CD8-positive, alpha-beta memory T cell (primary cell): ENCODE measurements at regions not wholly inside any gene's neighbourhood (a gene's known extent, or its start where the extent isn't known, plus 50 kb on each side); places are given as distances from the start of the nearest gene placed in this dataset.

Source experiments
- CTCF ChIA-PET: fragments of 350-600 bp; sonication (Branson Sonifier 250); formaldehyde crosslinking; loops from one replicate; lab custom pipeline; 2021; ENCODE audit warnings: antibody characterized with exemption; lab: Charles Lee
- POLR2A ChIA-PET: fragments of 350-600 bp; sonication (Branson Sonifier 250); formaldehyde crosslinking; loops from one replicate; lab custom pipeline; 2021; ENCODE audit warnings: antibody characterized with exemption; lab: Charles Lee
- DNase-seq, 5 donors: peaks; one replicate each; pipeline versions ENCODE4 v3.0.0 to v3.0.0-alpha.2; 2020 to 2022; ENCODE audit warnings: mixed read lengths in 1 of 5
- H3K27ac ChIP-seq: one replicate; pipeline ENCODE4 v1.7.0; 2013; ENCODE audit warnings: low read depth, mild to moderate bottlenecking, low read length, moderate library complexity
- H3K27me3 ChIP-seq: 2 replicates; pipeline ENCODE4 v1.7.0; 2013; ENCODE audit warnings: low read length, mild to moderate bottlenecking; ENCODE audit not compliant: insufficient read depth, poor library complexity, severe bottlenecking
- H3K36me3 ChIP-seq: 2 replicates; pipeline ENCODE4 v1.7.0; 2013; ENCODE audit warnings: mild to moderate bottlenecking, low read length, moderate library complexity; ENCODE audit not compliant: insufficient read depth
- H3K4me1 ChIP-seq: 2 replicates; pipeline ENCODE4 v1.7.0; 2013; ENCODE audit warnings: mild to moderate bottlenecking, low read length, moderate library complexity; ENCODE audit not compliant: insufficient read depth
- H3K4me3 ChIP-seq: 2 replicates; pipeline ENCODE4 v1.7.0; 2013; ENCODE audit warnings: mild to moderate bottlenecking, low read length
- H3K9me3 ChIP-seq: 2 replicates; pipeline ENCODE4 v1.7.0; 2013; ENCODE audit warnings: mild to moderate bottlenecking, low read length
- H3K27ac Mint-ChIP-seq, 8 donors: one replicate each; pipeline ENCODE4 v1.8.0; 2020 to 2021; ENCODE audit warnings: mixed read lengths in 8 of 8, mild to moderate bottlenecking in 6 of 8, inconsistent platforms in 3 of 8, moderate library complexity in 3 of 8
- H3K27me3 Mint-ChIP-seq, 2 donors: one replicate each; pipeline ENCODE4 v1.8.0; 2020 to 2021; ENCODE audit warnings: mixed read lengths in 2 of 2, mild to moderate bottlenecking in 1 of 2, moderate library complexity in 1 of 2
- H3K36me3 Mint-ChIP-seq, 3 donors: one replicate each; pipeline ENCODE4 v1.8.0; 2020 to 2021; ENCODE audit warnings: mixed read lengths in 3 of 3, inconsistent platforms in 1 of 3, mild to moderate bottlenecking in 1 of 3
- H3K4me1 Mint-ChIP-seq, 3 donors: one replicate each; pipeline ENCODE4 v1.8.0; 2020 to 2021; ENCODE audit warnings: mixed read lengths in 3 of 3, inconsistent platforms in 1 of 3, mild to moderate bottlenecking in 1 of 3
- H3K4me3 Mint-ChIP-seq, 7 donors: one replicate each; pipeline ENCODE4 v1.8.0; 2020 to 2021; ENCODE audit warnings: mixed read lengths in 7 of 7, mild to moderate bottlenecking in 6 of 7, moderate library complexity in 4 of 7, inconsistent platforms in 2 of 7
- H3K9me3 Mint-ChIP-seq, 5 donors: one replicate each; pipeline ENCODE4 v1.8.0; 2020 to 2022; ENCODE audit warnings: mixed read lengths in 5 of 5, mild to moderate bottlenecking in 3 of 5, moderate library complexity in 2 of 5, inconsistent platforms in 1 of 5

- DNase-seq, result no peak
- Histone ChIP-seq H3K27ac (no peak overlapping the region), H3K4me1 (no peaks in the 10 kb centered on the region), H3K9me3 (no peaks in the 10 kb centered on the region), H3K36me3 (no peaks in the 10 kb centered on the region), H3K27me3 (no peaks in the 10 kb centered on the region), H3K4me3 (no peak overlapping the region)
- no peak overlapping the region for H3K27ac Mint-ChIP-seq
- ChIA-PET CTCF (no interaction called here), POLR2A (no interaction called here)
- H3K36me3 Mint-ChIP-seq, result no peaks in the 10 kb centered on the region
- no peaks in the 10 kb centered on the region for H3K4me1 Mint-ChIP-seq
- no peaks in the 10 kb centered on the region for H3K9me3 Mint-ChIP-seq
- peaks cover 4 to 7% of the 10 kb centered on the region in 2 donors for H3K27me3 Mint-ChIP-seq
- H3K4me3 Mint-ChIP-seq, result no peak overlapping the region
Measured at GRCh38 chrX:151476604-151477303, 79.7 kb downstream of the VMA21 start.

GRCh38 chrX:151478058-151478457 lies 81.1 kb downstream of the VMA21 start:
- H3K9me3 ChIP-seq, result no peaks in the 10 kb centered on the region
- H3K27ac ChIP-seq, result no peak overlapping the region
- H3K4me1 ChIP-seq, result no peaks in the 10 kb centered on the region
- Mint-ChIP-seq H3K9me3 (no peaks in the 10 kb centered on the region), H3K27ac (no peak overlapping the region), H3K4me3 (no peak overlapping the region), H3K27me3 (peaks cover 4 to 7% of the 10 kb centered on the region in 2 donors), H3K4me1 (no peaks in the 10 kb centered on the region), H3K36me3 (no peaks in the 10 kb centered on the region)
- CTCF ChIA-PET, result no interaction called here
- no peaks in the 10 kb centered on the region for H3K27me3 ChIP-seq
- POLR2A ChIA-PET, result no interaction called here
- no peak for DNase-seq
- no peak overlapping the region for H3K4me3 ChIP-seq
- H3K36me3 ChIP-seq, result no peaks in the 10 kb centered on the region

GRCh38 chrX:151488677-151489076 lies 74.8 kb upstream of the PASD1 start:
- H3K4me3 ChIP-seq, result no peak overlapping the region
- no peaks in the 10 kb centered on the region for H3K36me3 Mint-ChIP-seq
- ChIA-PET POLR2A (no interaction called here), CTCF (interaction anchor here (0.8 kb wide), 1 partner anchor 337 kb away, joined by 3 read pairs; no protein-coding TSS in a partner anchor)
- H3K9me3 Mint-ChIP-seq, result no peaks in the 10 kb centered on the region
- no peaks in the 10 kb centered on the region for H3K36me3 ChIP-seq
- no peaks in the 10 kb centered on the region for H3K9me3 ChIP-seq
- no peaks in the 10 kb centered on the region for H3K4me1 Mint-ChIP-seq
- H3K27me3 Mint-ChIP-seq, result peaks cover 0 to 2% of the 10 kb centered on the region in 2 donors
- no peak overlapping the region for H3K27ac ChIP-seq
- no peaks in the 10 kb centered on the region for H3K4me1 ChIP-seq
- DNase-seq, result peak in 3 of 5 donors; percentile 0 to 45 (median 1)
- peak overlapping the region in 1 of 8 donors; percentile 69 for H3K27ac Mint-ChIP-seq
- no peaks in the 10 kb centered on the region for H3K27me3 ChIP-seq
- H3K4me3 Mint-ChIP-seq, result no peak overlapping the region

DNA sequence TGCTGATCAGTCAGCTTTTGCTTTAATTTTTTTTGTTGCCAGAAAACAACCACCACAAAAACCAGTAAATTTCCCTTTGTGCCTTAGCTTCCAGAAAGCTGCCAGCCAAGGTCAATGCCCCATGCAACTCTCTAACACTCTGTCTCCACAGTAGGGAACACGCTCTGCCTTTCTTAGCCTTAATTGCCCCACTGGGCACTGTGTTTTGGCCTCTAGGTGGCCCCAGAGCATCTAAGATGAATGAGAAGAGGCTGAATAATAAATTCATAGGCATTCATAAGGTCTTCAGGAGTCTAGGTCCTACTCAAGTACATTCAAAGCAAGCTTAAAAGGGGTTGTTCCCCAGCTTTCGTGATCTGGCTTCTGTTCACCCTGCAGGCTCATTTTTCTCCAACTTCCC lies 57.7 kb upstream of the PASD1 start:
- ChIA-PET CTCF (no interaction called here), POLR2A (no interaction called here)
- H3K27ac ChIP-seq, result no peak overlapping the region
- Mint-ChIP-seq H3K36me3 (no peaks in the 10 kb centered on the region), H3K4me1 (no peaks in the 10 kb centered on the region), H3K9me3 (no peaks in the 10 kb centered on the region), H3K27ac (peak overlapping the region in 1 of 8 donors; percentile 11), H3K4me3 (no peak overlapping the region), H3K27me3 (peaks cover 3 to 27% of the 10 kb centered on the region in 2 donors)
- no peaks in the 10 kb centered on the region for H3K36me3 ChIP-seq
- no peaks in the 10 kb centered on the region for H3K4me1 ChIP-seq
- DNase-seq, result no peak
- no peaks in the 10 kb centered on the region for H3K9me3 ChIP-seq
- no peaks in the 10 kb centered on the region for H3K27me3 ChIP-seq
- H3K4me3 ChIP-seq, result no peak overlapping the region

DNA sequence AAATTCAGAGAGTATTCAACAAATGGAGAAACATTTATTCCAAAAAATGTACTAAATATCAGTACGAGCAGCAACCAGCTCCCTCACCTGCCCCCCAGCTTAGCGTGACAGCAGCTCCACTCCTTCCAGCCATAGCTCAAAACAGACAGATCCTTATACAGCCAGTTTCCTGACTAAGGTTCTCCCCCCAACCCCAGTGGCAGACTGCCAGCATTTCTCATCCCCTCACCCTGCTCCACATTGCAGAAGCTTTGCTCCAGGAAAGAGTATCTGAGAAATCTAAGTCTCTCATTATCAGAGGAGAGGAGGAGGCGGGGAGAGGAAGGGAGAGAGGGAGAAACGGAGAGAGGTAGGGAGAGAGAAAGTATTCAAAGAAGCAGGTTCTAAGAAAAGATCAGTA lies 53.3 kb upstream of the PASD1 start:
- POLR2A ChIA-PET, result no interaction called here
- peak overlapping the region in 1 of 8 donors; percentile 38 for H3K27ac Mint-ChIP-seq
- Histone ChIP-seq H3K27ac (no peak overlapping the region), H3K4me3 (no peak overlapping the region), H3K9me3 (no peaks in the 10 kb centered on the region), H3K27me3 (no peaks in the 10 kb centered on the region), H3K4me1 (no peaks in the 10 kb centered on the region), H3K36me3 (no peaks in the 10 kb centered on the region)
- no peaks in the 10 kb centered on the region for H3K36me3 Mint-ChIP-seq
- H3K27me3 Mint-ChIP-seq, result peaks cover 6 to 25% of the 10 kb centered on the region in 2 donors
- no peak for DNase-seq
- CTCF ChIA-PET, result no interaction called here
- no peak overlapping the region for H3K4me3 Mint-ChIP-seq
- no peaks in the 10 kb centered on the region for H3K4me1 Mint-ChIP-seq
- no peaks in the 10 kb centered on the region for H3K9me3 Mint-ChIP-seq

DNA sequence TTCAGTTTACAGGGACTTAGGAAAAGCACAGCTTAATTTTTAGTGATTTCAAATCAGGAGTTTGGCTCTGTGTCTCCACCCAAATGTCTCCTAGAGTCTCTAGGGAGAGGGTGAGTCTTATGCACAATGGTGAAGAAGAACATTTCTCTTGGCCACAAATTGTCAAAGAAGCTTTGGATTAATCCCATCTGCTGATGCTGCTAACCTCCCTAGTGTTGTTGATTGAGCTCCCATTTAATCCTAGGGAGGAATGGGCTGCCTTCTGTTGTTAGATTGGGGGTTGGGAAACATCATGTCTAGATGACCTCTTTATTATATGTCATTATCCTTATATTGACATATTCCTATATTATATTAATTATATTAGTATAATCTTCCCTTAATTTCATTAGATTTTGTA lies 50.0 kb upstream of the PASD1 start:
- Histone ChIP-seq H3K9me3 (no peaks in the 10 kb centered on the region), H3K27me3 (no peaks in the 10 kb centered on the region), H3K27ac (no peak overlapping the region), H3K4me1 (no peaks in the 10 kb centered on the region), H3K4me3 (no peak overlapping the region), H3K36me3 (no peaks in the 10 kb centered on the region)
- Mint-ChIP-seq H3K4me1 (no peaks in the 10 kb centered on the region), H3K9me3 (no peaks in the 10 kb centered on the region), H3K27ac (no peak overlapping the region), H3K27me3 (peaks cover 6 to 15% of the 10 kb centered on the region in 2 donors), H3K4me3 (no peak overlapping the region), H3K36me3 (no peaks in the 10 kb centered on the region)
- no peak for DNase-seq
- ChIA-PET POLR2A (no interaction called here), CTCF (no interaction called here)
